Transverse colon (tissue), 4 donors: ENCODE measurements at regions not wholly inside any gene's neighbourhood (a gene's known extent, or its start where the extent isn't known, plus 50 kb on each side); places are given as distances from the start of the nearest gene placed in this dataset.

Experiments
- CTCF ChIP-seq, 5 experiments: fragments of 200-600 bp in 3 of 5; fragments of 450-650 bp in 2 of 5; sonication (generic) in 3 of 5; IDR thresholded peaks; 1 replicate in 2 of 5; 2 replicates in 3 of 5; pipeline ENCODE4 v1.5.1; 2016 to 2017; ENCODE audit warnings: antibody characterized with exemption in 5 of 5, inconsistent platforms in 3 of 5, mild to moderate bottlenecking in 2 of 5, moderate library complexity in 1 of 5
- EP300 ChIP-seq: sonication (generic); formaldehyde crosslinking; IDR thresholded peaks from one replicate; pipeline ENCODE4 v1.6.1; 2017; ENCODE audit warnings: antibody characterized with exemption, low read depth
- POLR2A ChIP-seq: fragments of 450-650 bp; IDR thresholded peaks from one replicate; pipeline ENCODE4 v1.6.1; 2016; ENCODE audit warnings: antibody characterized with exemption, mild to moderate bottlenecking, moderate library complexity
- POLR2AphosphoS5 ChIP-seq, 3 donors: sonication (generic); formaldehyde crosslinking; IDR thresholded peaks; one replicate each; pipeline ENCODE4 v1.6.1; 2016; ENCODE audit warnings: antibody characterized with exemption in 3 of 3

GRCh38 chr7:126302639-126303038 lies 950.1 kb downstream of the GRM8 start:
- TF ChIP-seq CTCF (IDR thresholded peaks at IDR 0.05) (no peak), POLR2A (no peak), POLR2AphosphoS5 (IDR thresholded peaks at IDR 0.05) (no peak), EP300 (no peak)
